DOHH2 (cell line): ENCODE measurements at regions not wholly inside any gene's neighbourhood (a gene's known extent, or its start where the extent isn't known, plus 50 kb on each side); places are given as distances from the start of the nearest gene placed in this dataset.

ENCODE experiments used
- EZH2phosphoT487 ChIP-seq: fragments of 200-600 bp; sonication (generic); IDR thresholded peaks from 2 replicates; pipeline ENCODE4 v1.6.1; 2017; ENCODE audit warnings: borderline replicate concordance, mild to moderate bottlenecking, antibody characterized with exemption, low read length, moderate library complexity, mixed read lengths
- TF ChIP-seq, protein P1 (sequence below): fragments of 200-600 bp; sonication (generic); IDR thresholded peaks from one replicate; pipeline ENCODE4 v1.5.1; 2014; ENCODE audit warnings: antibody characterized with exemption, mild to moderate bottlenecking, low read depth, low read length; ENCODE audit not compliant: poor library complexity, severe bottlenecking

GRCh38 chr11:109968781-109969180, 124.4 kb upstream of the ZC3H12C start:
- TF ChIP-seq, protein P1, sequence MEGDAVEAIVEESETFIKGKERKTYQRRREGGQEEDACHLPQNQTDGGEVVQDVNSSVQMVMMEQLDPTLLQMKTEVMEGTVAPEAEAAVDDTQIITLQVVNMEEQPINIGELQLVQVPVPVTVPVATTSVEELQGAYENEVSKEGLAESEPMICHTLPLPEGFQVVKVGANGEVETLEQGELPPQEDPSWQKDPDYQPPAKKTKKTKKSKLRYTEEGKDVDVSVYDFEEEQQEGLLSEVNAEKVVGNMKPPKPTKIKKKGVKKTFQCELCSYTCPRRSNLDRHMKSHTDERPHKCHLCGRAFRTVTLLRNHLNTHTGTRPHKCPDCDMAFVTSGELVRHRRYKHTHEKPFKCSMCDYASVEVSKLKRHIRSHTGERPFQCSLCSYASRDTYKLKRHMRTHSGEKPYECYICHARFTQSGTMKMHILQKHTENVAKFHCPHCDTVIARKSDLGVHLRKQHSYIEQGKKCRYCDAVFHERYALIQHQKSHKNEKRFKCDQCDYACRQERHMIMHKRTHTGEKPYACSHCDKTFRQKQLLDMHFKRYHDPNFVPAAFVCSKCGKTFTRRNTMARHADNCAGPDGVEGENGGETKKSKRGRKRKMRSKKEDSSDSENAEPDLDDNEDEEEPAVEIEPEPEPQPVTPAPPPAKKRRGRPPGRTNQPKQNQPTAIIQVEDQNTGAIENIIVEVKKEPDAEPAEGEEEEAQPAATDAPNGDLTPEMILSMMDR, result no peak
- no peak for TF ChIP-seq EZH2phosphoT487
